ENCODE measurements at regions not wholly inside any gene's neighbourhood (a gene's known extent, or its start where the extent isn't known, plus 50 kb on each side); places are given as distances from the start of the nearest gene placed in this dataset.

DNA sequence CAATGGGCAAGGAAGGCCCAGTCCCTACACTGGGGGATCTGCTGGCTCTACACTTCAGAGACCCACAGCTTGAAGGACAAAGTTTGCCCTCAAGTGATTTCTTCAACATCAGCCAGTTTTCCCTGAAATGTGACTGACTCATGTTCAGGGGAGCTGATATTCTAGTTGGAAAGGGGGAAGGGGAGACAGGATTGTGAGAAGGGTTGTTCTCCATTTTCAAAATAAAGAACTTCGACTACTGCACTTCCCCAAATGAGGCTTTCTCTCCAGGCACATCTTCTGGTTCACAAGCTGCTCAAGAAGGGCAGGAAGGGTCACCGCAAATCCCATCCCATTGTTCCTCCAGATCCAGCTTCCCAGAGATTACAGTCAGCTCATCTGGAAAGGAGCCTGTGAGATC lies 117.6 kb downstream of the BCL2L11 start:
- DNase-seq (ENCODE audit: low read depth): no peak
- TF ChIP-seq CTCF (IDR thresholded peaks at IDR 0.05; ENCODE audit: control insufficient read depth, insufficient read depth, low read depth, low read length, missing control alignments): no peak
- H3K4me3 ChIP-seq (ENCODE audit: control insufficient read depth, low read depth, low read length): no peak overlapping the region

DNA sequence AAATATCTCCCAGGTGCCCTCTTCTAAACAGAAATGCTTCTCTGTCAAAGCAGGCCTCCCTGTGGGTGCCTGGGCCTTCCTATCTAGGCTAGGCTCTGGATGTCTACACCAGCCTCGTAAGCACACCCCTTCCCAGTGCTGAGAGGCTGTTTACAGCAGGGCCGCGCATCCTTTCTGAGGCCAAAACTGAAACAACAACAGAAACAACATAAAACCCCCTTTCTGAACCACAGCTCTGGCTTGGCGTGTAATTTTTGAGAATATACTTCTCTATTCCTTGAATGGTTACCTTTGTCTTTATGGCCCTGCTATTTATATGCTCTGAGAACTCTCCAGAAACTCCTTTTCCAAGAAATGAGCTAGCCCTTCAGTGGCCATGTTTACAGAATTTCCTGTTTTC lies 118.4 kb downstream of the BCL2L11 start:
- no peak for TF ChIP-seq CTCF (IDR thresholded peaks at IDR 0.05; ENCODE audit: control insufficient read depth, insufficient read depth, low read depth, low read length, missing control alignments)
- no peak for DNase-seq (ENCODE audit: low read depth)
- H3K4me3 ChIP-seq (ENCODE audit: control insufficient read depth, low read depth, low read length): no peak overlapping the region

GRCh38 chr2:111239581-111240249 lies 119.0 kb downstream of the BCL2L11 start:
- no peak for TF ChIP-seq CTCF (IDR thresholded peaks at IDR 0.05; ENCODE audit: control insufficient read depth, insufficient read depth, low read depth, low read length, missing control alignments)
- no peak overlapping the region for H3K4me3 ChIP-seq (ENCODE audit: control insufficient read depth, low read depth, low read length)

GRCh38 chr2:111243295-111243694 lies 122.6 kb downstream of the BCL2L11 start:
- DNase-seq (ENCODE audit: low read depth): no peak
- TF ChIP-seq CTCF (IDR thresholded peaks at IDR 0.05; ENCODE audit: control insufficient read depth, insufficient read depth, low read depth, low read length, missing control alignments): no peak
- no peak overlapping the region for H3K4me3 ChIP-seq (ENCODE audit: control insufficient read depth, low read depth, low read length)

More at GRCh38 chr2:111239581-111240249, 119.0 kb downstream of the BCL2L11 start:
- DNase-seq (ENCODE audit: low read depth): no peak

GRCh38 chr2:111244864-111245263 lies 124.2 kb downstream of the BCL2L11 start:
- no peak for DNase-seq (ENCODE audit: low read depth)
- no peak overlapping the region for H3K4me3 ChIP-seq (ENCODE audit: control insufficient read depth, low read depth, low read length)
- no peak for TF ChIP-seq CTCF (IDR thresholded peaks at IDR 0.05; ENCODE audit: control insufficient read depth, insufficient read depth, low read depth, low read length, missing control alignments)

GRCh38 chr2:111246620-111247061 lies 125.9 kb downstream of the BCL2L11 start:
- no peak for TF ChIP-seq CTCF (IDR thresholded peaks at IDR 0.05; ENCODE audit: control insufficient read depth, insufficient read depth, low read depth, low read length, missing control alignments)
- H3K4me3 ChIP-seq (ENCODE audit: control insufficient read depth, low read depth, low read length): no peak overlapping the region
- DNase-seq (ENCODE audit: low read depth): no peak

Measured in AG09309 (cell line).